DND-41 (cell line): ENCODE measurements at regions not wholly inside any gene's neighbourhood (a gene's known extent, or its start where the extent isn't known, plus 50 kb on each side); places are given as distances from the start of the nearest gene placed in this dataset.

ENCODE experiments used
- ATAC-seq: fragments of 200-7000 bp; cut with Tn5 transposase; 3 replicates; pipeline ENCODE4 v1.9.1; 2021; ENCODE audit warnings: low read depth; ENCODE audit not compliant: insufficient read depth
- DNase-seq: peaks from one replicate; pipeline ENCODE4 v3.0.0-alpha.2; 2020
- H2AFZ ChIP-seq: 2 replicates; pipeline ENCODE4 v1.6.0; 2012; ENCODE audit warnings: low read depth, low read length
- H3K27ac ChIP-seq: 2 replicates; pipeline ENCODE4 v1.5.1; 2012; ENCODE audit warnings: low read length, inconsistent platforms
- H3K27me3 ChIP-seq: fragments of 200-600 bp; sonication (generic); 2 replicates; pipeline ENCODE4 v1.6.0; 2012; ENCODE audit warnings: low read length, mild to moderate bottlenecking, inconsistent platforms; ENCODE audit not compliant: insufficient read depth, poor library complexity
- H3K36me3 ChIP-seq: 2 replicates; pipeline ENCODE4 v1.5.1; 2012; ENCODE audit warnings: low read length, inconsistent platforms; ENCODE audit not compliant: insufficient read depth
- H3K4me1 ChIP-seq: 2 replicates; pipeline ENCODE4 v1.5.1; 2012; ENCODE audit warnings: mild to moderate bottlenecking, low read length; ENCODE audit not compliant: insufficient read depth
- H3K4me2 ChIP-seq: 2 replicates; pipeline ENCODE4 v1.6.0; 2012; ENCODE audit warnings: mild to moderate bottlenecking, moderate library complexity, low read length, inconsistent platforms; ENCODE audit not compliant: insufficient read depth
- H3K4me3 ChIP-seq, 2 experiments: fragments of 200-600 bp in 1 of 2; shearing (Covaris generic) in 1 of 2; 2 replicates each; pipeline ENCODE4 v1.5.1; 2012 to 2016; ENCODE audit warnings: inconsistent platforms in 2 of 2, low read length in 2 of 2, mild to moderate bottlenecking in 2 of 2, low read depth in 1 of 2, moderate library complexity in 1 of 2
- H3K79me2 ChIP-seq: 2 replicates; pipeline ENCODE4 v1.6.0; 2012; ENCODE audit warnings: low read length, inconsistent platforms; ENCODE audit not compliant: insufficient read depth
- H3K9ac ChIP-seq: 2 replicates; pipeline ENCODE4 v1.6.0; 2012; ENCODE audit warnings: low read depth, mild to moderate bottlenecking, inconsistent platforms, low read length, moderate library complexity
- H3K9me3 ChIP-seq: 2 replicates; pipeline ENCODE4 v1.5.1; 2012; ENCODE audit warnings: low read length, moderate library complexity, mild to moderate bottlenecking, inconsistent platforms; ENCODE audit not compliant: insufficient read depth, severe bottlenecking
- H4K20me1 ChIP-seq: 2 replicates; pipeline ENCODE4 v1.6.0; 2012; ENCODE audit warnings: low read length; ENCODE audit not compliant: insufficient read depth
- EZH2 ChIP-seq: IDR thresholded peaks from 3 replicates; pipeline ENCODE4 v1.6.1; 2012; ENCODE audit warnings: borderline replicate concordance, low read depth, mild to moderate bottlenecking, moderate library complexity, low read length, inconsistent platforms; ENCODE audit not compliant: severe bottlenecking
- TF ChIP-seq, protein P1 (sequence below): IDR thresholded peaks from 2 replicates; pipeline ENCODE4 v1.5.1; 2012; ENCODE audit warnings: borderline replicate concordance, low read length, moderate library complexity, mild to moderate bottlenecking; ENCODE audit not compliant: poor library complexity, severe bottlenecking; ENCODE audit errors: extremely low read depth

DNA sequence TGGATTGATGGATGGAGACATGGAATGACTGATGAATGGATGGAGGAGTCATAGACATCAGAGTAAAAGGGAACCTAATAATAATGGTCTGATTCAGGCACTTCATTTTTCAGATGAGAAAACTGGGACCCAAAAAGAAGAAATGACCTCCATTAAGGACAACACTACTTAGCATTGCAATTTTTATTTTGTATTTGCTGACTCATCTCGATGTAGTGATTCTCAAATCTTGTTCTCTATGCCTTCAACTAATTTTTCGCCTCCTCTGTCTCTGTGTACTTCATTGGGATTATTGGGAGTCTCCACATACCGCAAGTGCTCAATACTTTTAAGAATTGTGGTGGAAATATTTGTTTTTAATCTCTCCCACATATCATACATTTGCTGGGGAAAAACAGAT, 446.2 kb upstream of the FSHR start:
- H3K4me3 ChIP-seq: no peak overlapping the region
- H3K9me3 ChIP-seq: no peaks in the 10 kb centered on the region
- ATAC-seq (no peak), DNase-seq (no peak)
- H3K4me1 ChIP-seq: no peaks in the 10 kb centered on the region
- no peaks in the 10 kb centered on the region for H3K36me3 ChIP-seq
- H3K4me2 ChIP-seq: no peak overlapping the region
- no peaks in the 10 kb centered on the region for H4K20me1 ChIP-seq
- TF ChIP-seq, protein P1, sequence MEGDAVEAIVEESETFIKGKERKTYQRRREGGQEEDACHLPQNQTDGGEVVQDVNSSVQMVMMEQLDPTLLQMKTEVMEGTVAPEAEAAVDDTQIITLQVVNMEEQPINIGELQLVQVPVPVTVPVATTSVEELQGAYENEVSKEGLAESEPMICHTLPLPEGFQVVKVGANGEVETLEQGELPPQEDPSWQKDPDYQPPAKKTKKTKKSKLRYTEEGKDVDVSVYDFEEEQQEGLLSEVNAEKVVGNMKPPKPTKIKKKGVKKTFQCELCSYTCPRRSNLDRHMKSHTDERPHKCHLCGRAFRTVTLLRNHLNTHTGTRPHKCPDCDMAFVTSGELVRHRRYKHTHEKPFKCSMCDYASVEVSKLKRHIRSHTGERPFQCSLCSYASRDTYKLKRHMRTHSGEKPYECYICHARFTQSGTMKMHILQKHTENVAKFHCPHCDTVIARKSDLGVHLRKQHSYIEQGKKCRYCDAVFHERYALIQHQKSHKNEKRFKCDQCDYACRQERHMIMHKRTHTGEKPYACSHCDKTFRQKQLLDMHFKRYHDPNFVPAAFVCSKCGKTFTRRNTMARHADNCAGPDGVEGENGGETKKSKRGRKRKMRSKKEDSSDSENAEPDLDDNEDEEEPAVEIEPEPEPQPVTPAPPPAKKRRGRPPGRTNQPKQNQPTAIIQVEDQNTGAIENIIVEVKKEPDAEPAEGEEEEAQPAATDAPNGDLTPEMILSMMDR: no peak
- TF ChIP-seq EZH2: no peak
- no peak overlapping the region for H2AFZ ChIP-seq
- H3K9ac ChIP-seq: no peak overlapping the region
- H3K27ac ChIP-seq: no peak overlapping the region
- H3K79me2 ChIP-seq: no peaks in the 10 kb centered on the region
- H3K27me3 ChIP-seq: no peaks in the 10 kb centered on the region

DNA sequence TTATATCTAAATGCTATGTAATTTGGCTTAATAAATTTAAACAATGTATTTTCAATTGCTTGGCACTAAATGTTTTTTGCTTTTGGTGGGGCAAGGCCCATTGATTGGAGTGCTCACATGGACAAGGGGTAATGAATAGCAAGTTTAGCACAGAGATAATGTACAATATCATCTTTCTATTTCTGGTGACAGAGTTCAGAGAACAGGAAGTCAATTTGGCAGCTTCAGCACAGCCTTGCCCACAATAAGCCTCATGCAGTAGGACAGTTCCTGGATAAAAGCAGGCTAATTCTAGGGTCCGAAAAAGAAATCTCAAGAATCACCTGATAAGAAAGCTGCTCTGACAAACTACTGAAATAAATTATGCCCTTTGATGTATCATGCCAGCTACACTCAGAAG, 443.9 kb upstream of the FSHR start:
- Histone ChIP-seq H3K4me1 (no peaks in the 10 kb centered on the region), H3K79me2 (no peaks in the 10 kb centered on the region), H3K36me3 (no peaks in the 10 kb centered on the region), H3K9ac (no peak overlapping the region), H3K27ac (no peak overlapping the region), H3K27me3 (no peaks in the 10 kb centered on the region), H3K9me3 (peaks cover 6% of the 10 kb centered on the region), H4K20me1 (no peaks in the 10 kb centered on the region), H2AFZ (no peak overlapping the region), H3K4me3 (no peak overlapping the region), H3K4me2 (no peak overlapping the region)
- ATAC-seq (no peak), DNase-seq (no peak)
- no peak for TF ChIP-seq EZH2
- TF ChIP-seq, protein P1: no peak

DNA sequence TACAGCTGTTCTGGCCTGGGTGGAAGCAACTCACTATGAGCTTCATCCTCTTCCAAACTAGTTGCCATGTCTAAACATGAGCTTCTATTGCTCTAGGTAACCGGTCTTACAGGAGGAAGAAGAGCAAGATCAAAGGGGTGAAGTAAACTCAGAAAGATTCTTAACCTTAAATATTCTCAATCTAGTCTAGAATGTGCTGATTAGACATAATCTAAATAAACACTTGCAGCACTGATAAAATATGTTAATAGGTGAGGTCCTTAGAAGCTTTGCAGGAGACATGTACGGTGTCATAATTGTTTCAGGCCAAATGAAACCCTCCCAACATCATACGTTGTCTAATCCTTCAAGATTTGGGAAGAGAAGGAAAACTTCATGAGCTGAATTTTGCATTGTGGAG, 431.6 kb upstream of the FSHR start:
- Histone ChIP-seq H3K27ac (no peak overlapping the region), H2AFZ (no peak overlapping the region), H3K27me3 (no peaks in the 10 kb centered on the region), H3K4me3 (no peak overlapping the region), H3K4me2 (no peak overlapping the region), H3K79me2 (no peaks in the 10 kb centered on the region), H3K9ac (no peak overlapping the region), H3K4me1 (no peaks in the 10 kb centered on the region), H3K9me3 (no peaks in the 10 kb centered on the region), H3K36me3 (no peaks in the 10 kb centered on the region), H4K20me1 (no peaks in the 10 kb centered on the region)
- DNase-seq: no peak
- no peak for ATAC-seq
- no peak for TF ChIP-seq EZH2
- TF ChIP-seq, protein P1: no peak

DNA sequence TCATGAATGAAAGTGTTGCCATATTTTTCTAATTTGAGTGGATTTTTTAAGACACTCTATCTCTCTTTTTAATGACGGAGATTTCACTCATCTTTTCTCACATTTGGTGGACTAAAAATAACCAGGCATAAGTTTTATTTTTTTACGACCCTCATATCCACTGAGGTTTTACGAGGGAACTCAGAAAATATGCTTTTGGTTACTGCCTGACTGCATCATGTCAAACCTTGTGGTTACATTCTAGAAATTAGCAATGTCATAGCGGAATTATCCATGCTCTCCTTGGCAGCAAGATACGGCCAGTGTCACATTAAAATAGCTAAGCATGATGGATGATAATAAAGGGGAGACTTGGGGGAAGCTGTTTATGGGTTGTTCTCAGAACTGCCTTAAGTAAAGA, 428.6 kb upstream of the FSHR start:
- TF ChIP-seq, protein P1: no peak
- TF ChIP-seq EZH2: no peak
- Histone ChIP-seq H3K27ac (no peak overlapping the region), H3K4me3 (no peak overlapping the region), H3K79me2 (no peaks in the 10 kb centered on the region), H3K4me2 (no peak overlapping the region), H3K9me3 (no peaks in the 10 kb centered on the region), H3K9ac (no peak overlapping the region), H3K27me3 (no peaks in the 10 kb centered on the region), H3K36me3 (no peaks in the 10 kb centered on the region), H2AFZ (no peak overlapping the region), H4K20me1 (no peaks in the 10 kb centered on the region), H3K4me1 (no peaks in the 10 kb centered on the region)
- DNase-seq: no peak
- no peak for ATAC-seq
